Esophagus (tissue), 2 donors: ENCODE measurements at regions not wholly inside any gene's neighbourhood (a gene's known extent, or its start where the extent isn't known, plus 50 kb on each side); places are given as distances from the start of the nearest gene placed in this dataset.

Source experiments
- H3K27ac ChIP-seq, 2 donors: one replicate each; pipeline ENCODE4 v1.5.1; 2013; ENCODE audit warnings: low read depth in 2 of 2, mild to moderate bottlenecking in 2 of 2, inconsistent platforms in 1 of 2, low read length in 1 of 2, moderate library complexity in 1 of 2
- H3K27me3 ChIP-seq, 2 donors: one replicate each; pipeline ENCODE4 v1.6.1; 2013; ENCODE audit warnings: low read length in 2 of 2, control low read depth in 1 of 2, mild to moderate bottlenecking in 1 of 2; ENCODE audit not compliant: insufficient read depth in 2 of 2, control insufficient read depth in 1 of 2
- H3K36me3 ChIP-seq, 2 donors: one replicate each; pipeline ENCODE4 v1.6.1; 2013; ENCODE audit warnings: low read length in 1 of 2; ENCODE audit not compliant: control insufficient read depth in 2 of 2, insufficient read depth in 2 of 2
- H3K4me1 ChIP-seq, 2 donors: one replicate each; pipeline ENCODE4 v1.6.1; 2013; ENCODE audit warnings: low read length in 1 of 2; ENCODE audit not compliant: control insufficient read depth in 2 of 2, insufficient read depth in 2 of 2
- H3K4me3 ChIP-seq, 2 donors: one replicate each; pipeline ENCODE4 v1.5.1; 2013; ENCODE audit warnings: low read length in 2 of 2, mild to moderate bottlenecking in 2 of 2, low read depth in 1 of 2, moderate library complexity in 1 of 2
- H3K9me3 ChIP-seq, 2 donors: one replicate each; pipeline ENCODE4 v1.6.1; 2013; ENCODE audit warnings: mild to moderate bottlenecking in 2 of 2, low read depth in 1 of 2, low read length in 1 of 2, moderate library complexity in 1 of 2; ENCODE audit not compliant: control insufficient read depth in 2 of 2, insufficient read depth in 1 of 2
- WGBS, 2 donors: extraction: QIAGEN DNeasy Blood & Tissue Kit; methylation state at CpG; one replicate each; pipeline ENCODE4 v1.1.7; 2013; 5-methylcytosine and 5-hydroxymethylcytosine counted together
- donor health status: healthy with polysubstance abuse.
- donor health status: Bipolar disorder and iron deficiency.

- Histone ChIP-seq H3K27me3 (no peaks in the 10 kb centered on the region), H3K36me3 (peaks cover 0 to 2% of the 10 kb centered on the region in 2 donors), H3K27ac (peak overlapping the region in 1 of 2 donors; percentile 17), H3K4me1 (peaks cover 6 to 10% of the 10 kb centered on the region in 2 donors), H3K9me3 (no peaks in the 10 kb centered on the region), H3K4me3 (no peak overlapping the region)
- WGBS, 2 donors: 41 to 71% methylated on average over 5 to 7 of the region's 8 CpGs
Observed at GRCh38 chr1:232287676-232288569, 342.0 kb downstream of the SIPA1L2 start.

- Histone ChIP-seq H3K4me3 (no peak overlapping the region), H3K27ac (no peak overlapping the region), H3K36me3 (peaks cover 0 to 2% of the 10 kb centered on the region in 2 donors), H3K9me3 (no peaks in the 10 kb centered on the region), H3K27me3 (no peaks in the 10 kb centered on the region), H3K4me1 (peaks cover 6 to 8% of the 10 kb centered on the region in 2 donors)
- 89 to 92% methylated on average over 6 of the region's 6 CpGs for WGBS, 2 donors
Observed at GRCh38 chr1:232285138-232285537, 344.8 kb downstream of the SIPA1L2 start.

GRCh38 chr1:232283864-232284263 lies 346.1 kb downstream of the SIPA1L2 start:
- H3K9me3 ChIP-seq: no peaks in the 10 kb centered on the region
- H3K27me3 ChIP-seq: no peaks in the 10 kb centered on the region
- H3K4me3 ChIP-seq: no peak overlapping the region
- no peak overlapping the region for H3K27ac ChIP-seq
- H3K4me1 ChIP-seq: peaks cover 5 to 8% of the 10 kb centered on the region in 2 donors
- H3K36me3 ChIP-seq: peaks cover 0 to 2% of the 10 kb centered on the region in 2 donors
- WGBS, 2 donors: 77 to 89% methylated on average over 4 of the region's 4 CpGs

DNA sequence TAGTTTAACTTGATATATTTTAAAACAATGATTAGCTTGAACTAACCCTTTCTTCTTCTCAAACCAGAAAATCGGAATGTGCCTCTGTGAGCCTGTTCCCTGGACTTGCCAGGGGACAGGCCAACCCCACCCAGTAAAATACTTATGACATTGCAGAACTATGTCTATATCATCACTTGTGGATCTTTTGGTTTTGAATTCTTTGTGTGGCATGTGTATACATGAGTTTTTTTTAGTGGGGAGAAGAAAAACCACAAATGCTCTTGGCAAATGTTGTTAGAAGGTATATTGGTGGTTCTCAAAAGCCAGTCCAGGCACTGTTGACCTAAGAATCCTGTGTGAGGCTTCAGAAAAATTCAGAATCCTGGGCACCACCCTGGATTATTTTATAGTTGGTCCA lies 347.4 kb downstream of the SIPA1L2 start:
- Histone ChIP-seq H3K36me3 (peaks cover 0 to 2% of the 10 kb centered on the region in 2 donors), H3K4me3 (no peak overlapping the region), H3K27me3 (no peaks in the 10 kb centered on the region), H3K27ac (no peak overlapping the region), H3K9me3 (no peaks in the 10 kb centered on the region), H3K4me1 (peaks cover 0 to 7% of the 10 kb centered on the region in 2 donors)
- WGBS, 2 donors: 49 to 75% methylated on average over 1 of the region's 1 CpG

DNA sequence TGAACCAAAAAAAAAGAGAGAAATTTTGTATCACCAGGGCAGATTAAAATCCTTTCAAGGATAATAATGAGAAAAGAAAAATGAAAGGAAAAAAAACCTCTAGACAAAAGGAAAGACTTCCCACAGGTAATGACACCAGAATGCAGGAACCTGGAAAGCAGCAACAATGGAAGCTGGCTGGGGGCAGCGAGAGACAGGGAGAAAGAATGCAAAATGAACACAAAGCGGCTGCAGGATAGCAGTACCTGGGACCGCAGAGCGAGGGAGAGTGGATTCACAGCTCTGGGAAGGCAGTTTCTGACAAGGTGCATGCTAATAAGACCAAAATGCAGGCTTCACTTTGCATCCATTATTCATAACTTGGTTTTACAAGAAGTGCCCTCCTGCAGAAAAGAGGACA lies 349.0 kb downstream of the SIPA1L2 start:
- WGBS, 2 donors: 77 to 87% methylated on average over 4 of the region's 4 CpGs
- H3K36me3 ChIP-seq: peaks cover 0 to 2% of the 10 kb centered on the region in 2 donors

GRCh38 chr1:232279909-232280400 lies 350.0 kb downstream of the SIPA1L2 start:
- no peak overlapping the region for H3K27ac ChIP-seq
- H3K4me1 ChIP-seq: peaks cover 0 to 7% of the 10 kb centered on the region in 2 donors
- H3K27me3 ChIP-seq: no peaks in the 10 kb centered on the region
- 75 to 83% methylated on average over 3 of the region's 3 CpGs for WGBS, 2 donors
- no peak overlapping the region for H3K4me3 ChIP-seq
- H3K36me3 ChIP-seq: peaks cover 0 to 2% of the 10 kb centered on the region in 2 donors
- no peaks in the 10 kb centered on the region for H3K9me3 ChIP-seq

More for the DNA sequence above, 349.0 kb downstream of the SIPA1L2 start:
- Histone ChIP-seq H3K27ac (no peak overlapping the region), H3K27me3 (no peaks in the 10 kb centered on the region), H3K4me1 (peaks cover 0 to 7% of the 10 kb centered on the region in 2 donors), H3K4me3 (no peak overlapping the region), H3K9me3 (no peaks in the 10 kb centered on the region)

GRCh38 chr1:232278925-232279324 lies 351.0 kb downstream of the SIPA1L2 start:
- 63 to 68% methylated on average over 1 of the region's 1 CpG for WGBS, 2 donors
- Histone ChIP-seq H3K27ac (no peak overlapping the region), H3K9me3 (no peaks in the 10 kb centered on the region), H3K4me1 (peaks cover under 1 to 5% of the 10 kb centered on the region in 2 donors), H3K4me3 (no peak overlapping the region), H3K27me3 (no peaks in the 10 kb centered on the region), H3K36me3 (no peaks in the 10 kb centered on the region)

DNA sequence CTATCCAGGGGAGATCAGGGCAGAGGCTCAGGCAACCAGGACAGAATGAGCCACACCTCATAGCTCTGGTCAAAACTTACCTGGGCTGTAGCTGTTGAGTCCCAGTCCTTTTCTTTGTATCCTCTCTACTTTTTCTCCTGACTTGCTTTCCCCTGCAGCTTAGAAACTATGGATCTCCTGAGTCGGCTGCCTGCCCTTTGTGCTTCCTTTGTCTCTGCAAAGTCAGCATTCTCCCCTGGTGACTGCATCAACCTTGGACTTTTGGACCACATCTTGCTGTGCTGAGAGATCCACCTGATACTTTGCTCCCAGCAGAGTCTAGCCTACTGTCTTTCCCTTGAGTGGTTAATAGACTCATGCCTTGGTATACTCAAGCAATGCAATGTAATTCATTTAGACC lies 353.3 kb downstream of the SIPA1L2 start:
- Histone ChIP-seq H3K36me3 (no peaks in the 10 kb centered on the region), H3K27ac (no peak overlapping the region), H3K4me1 (peaks cover 5% of the 10 kb centered on the region in 2 donors), H3K9me3 (no peaks in the 10 kb centered on the region), H3K4me3 (no peak overlapping the region), H3K27me3 (no peaks in the 10 kb centered on the region)
- WGBS, 2 donors: 78 to 90% methylated on average over 1 of the region's 1 CpG

DNA sequence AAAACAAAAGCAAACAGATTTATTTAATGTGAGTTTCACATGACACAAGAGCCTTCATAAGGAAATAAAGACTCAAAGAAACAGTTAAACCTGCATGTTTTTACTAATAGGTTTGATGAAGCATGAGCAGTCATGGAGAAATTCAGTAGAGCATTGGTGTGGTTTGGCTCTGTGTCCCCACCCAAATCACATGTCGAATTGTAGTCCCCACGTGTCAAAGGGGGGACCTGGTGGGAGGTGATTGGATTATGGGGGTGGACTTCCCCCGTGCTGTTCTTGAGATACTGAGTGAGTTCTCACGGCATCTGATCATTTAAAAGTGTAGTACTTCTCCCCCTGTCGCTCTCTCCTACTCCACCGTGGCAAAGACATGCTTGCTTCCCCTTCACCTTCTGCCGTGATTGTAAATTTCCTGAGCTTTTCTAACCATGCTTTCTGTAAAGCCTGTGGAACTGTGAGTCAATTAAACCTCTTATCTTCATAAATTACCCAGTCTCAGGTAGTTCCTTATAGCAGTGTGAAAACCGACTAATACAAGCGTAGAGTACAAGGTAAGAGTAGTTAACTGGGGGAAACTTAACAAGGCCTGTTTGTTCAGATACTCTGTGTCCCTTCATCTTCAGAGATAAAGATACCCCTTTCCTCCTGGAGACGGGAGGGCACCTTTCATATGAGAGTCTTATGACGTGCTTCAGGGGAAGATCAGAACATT lies 354.8 kb downstream of the SIPA1L2 start:
- 75 to 86% methylated on average over 11 of the region's 11 CpGs for WGBS, 2 donors
- H3K27ac ChIP-seq: no peak overlapping the region
- H3K36me3 ChIP-seq: no peaks in the 10 kb centered on the region
- no peaks in the 10 kb centered on the region for H3K9me3 ChIP-seq
- H3K4me3 ChIP-seq: no peak overlapping the region
- H3K27me3 ChIP-seq: no peaks in the 10 kb centered on the region
- H3K4me1 ChIP-seq: peaks cover 5% of the 10 kb centered on the region in 2 donors
